ENCODE measurements at regions not wholly inside any gene's neighbourhood (a gene's known extent, or its start where the extent isn't known, plus 50 kb on each side); places are given as distances from the start of the nearest gene placed in this dataset.

DNA sequence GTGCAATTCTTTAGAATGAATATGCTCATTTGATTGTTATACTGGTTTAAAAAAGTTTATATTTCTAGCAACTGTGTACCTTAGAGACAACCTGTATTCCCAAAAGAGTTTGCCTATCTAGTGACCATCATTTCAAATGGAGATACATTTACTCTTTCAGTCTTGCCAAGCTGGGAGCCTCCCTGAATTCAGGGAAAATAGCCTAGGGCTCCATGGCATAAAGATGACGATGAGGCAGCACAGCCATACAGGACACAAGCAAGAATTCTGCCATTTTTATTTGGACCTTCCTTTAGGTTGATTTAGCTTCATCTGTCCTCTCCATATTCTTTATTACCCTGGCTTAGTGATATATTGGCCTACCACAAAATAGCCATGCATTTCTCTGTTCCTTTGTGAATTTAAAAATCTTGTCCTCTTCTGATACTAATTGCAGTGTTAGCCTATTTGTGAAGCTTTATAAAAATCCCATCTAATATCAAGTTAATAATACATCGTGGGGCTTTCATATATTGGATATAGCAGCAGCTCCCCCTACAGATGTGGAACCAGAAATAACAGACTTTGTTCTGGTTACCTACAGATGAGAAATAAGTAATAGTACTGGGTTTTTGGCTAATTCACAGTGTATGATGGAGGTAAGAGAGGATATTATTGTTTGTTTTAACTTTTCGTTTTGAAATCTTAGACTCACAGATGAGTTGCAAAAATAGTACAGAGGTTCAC lies 1661.9 kb upstream of the PIK3C3 start:
- TF ChIP-seq EZH2phosphoT487 (IDR thresholded peaks at IDR 0.05; ENCODE audit: borderline replicate concordance, low read length), result no peak
- TF ChIP-seq, protein P1, sequence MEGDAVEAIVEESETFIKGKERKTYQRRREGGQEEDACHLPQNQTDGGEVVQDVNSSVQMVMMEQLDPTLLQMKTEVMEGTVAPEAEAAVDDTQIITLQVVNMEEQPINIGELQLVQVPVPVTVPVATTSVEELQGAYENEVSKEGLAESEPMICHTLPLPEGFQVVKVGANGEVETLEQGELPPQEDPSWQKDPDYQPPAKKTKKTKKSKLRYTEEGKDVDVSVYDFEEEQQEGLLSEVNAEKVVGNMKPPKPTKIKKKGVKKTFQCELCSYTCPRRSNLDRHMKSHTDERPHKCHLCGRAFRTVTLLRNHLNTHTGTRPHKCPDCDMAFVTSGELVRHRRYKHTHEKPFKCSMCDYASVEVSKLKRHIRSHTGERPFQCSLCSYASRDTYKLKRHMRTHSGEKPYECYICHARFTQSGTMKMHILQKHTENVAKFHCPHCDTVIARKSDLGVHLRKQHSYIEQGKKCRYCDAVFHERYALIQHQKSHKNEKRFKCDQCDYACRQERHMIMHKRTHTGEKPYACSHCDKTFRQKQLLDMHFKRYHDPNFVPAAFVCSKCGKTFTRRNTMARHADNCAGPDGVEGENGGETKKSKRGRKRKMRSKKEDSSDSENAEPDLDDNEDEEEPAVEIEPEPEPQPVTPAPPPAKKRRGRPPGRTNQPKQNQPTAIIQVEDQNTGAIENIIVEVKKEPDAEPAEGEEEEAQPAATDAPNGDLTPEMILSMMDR (IDR thresholded peaks at IDR 0.05; ENCODE audit: low read depth, low read length, poor library complexity, severe bottlenecking), result no peak

All from DOHH2 (cell line).